Activated CD4-positive, alpha-beta T cell treated with anti-CD3 and anti-CD28 coated beads, Interleukin-2, Interleukin-4, amounts not matched to agents 100 ng/mL and 50 ng/mL, durations not matched to agents 16 hours and 8 hours (primary cell): ENCODE measurements at regions not wholly inside any gene's neighbourhood (a gene's known extent, or its start where the extent isn't known, plus 50 kb on each side); places are given as distances from the start of the nearest gene placed in this dataset.

Experiments used
- DNase-seq: peaks from one replicate; pipeline ENCODE4 v3.0.0-alpha.2; 2020; ENCODE audit warnings: low spot score

- no peak for DNase-seq
These were observed 101.6 kb upstream of the DLX2 start for GRCh38 chr2:172204309-172204708.

GRCh38 chr2:172204762-172205161 lies 102.1 kb upstream of the DLX2 start:
- no peak for DNase-seq

- no peak for DNase-seq
These were observed 102.6 kb upstream of the DLX2 start for GRCh38 chr2:172205292-172205691.

GRCh38 chr2:172207911-172208310 lies 105.2 kb upstream of the DLX2 start:
- DNase-seq, result no peak

GRCh38 chr2:172208791-172209325 lies 106.2 kb upstream of the DLX2 start:
- no peak for DNase-seq

GRCh38 chr2:172210599-172210998 lies 107.9 kb upstream of the DLX2 start:
- DNase-seq, result no peak

- no peak for DNase-seq
These were observed 108.8 kb upstream of the DLX2 start for GRCh38 chr2:172211512-172211911.

- DNase-seq, result no peak
These were observed 110.6 kb upstream of the DLX2 start for GRCh38 chr2:172213116-172213860.

- no peak for DNase-seq
These were observed 111.6 kb upstream of the DLX2 start for GRCh38 chr2:172214252-172214651.

GRCh38 chr2:172215172-172215935 lies 112.7 kb upstream of the DLX2 start:
- DNase-seq, result no peak

- no peak for DNase-seq
These were observed 113.2 kb upstream of the DLX2 start for GRCh38 chr2:172215936-172216335.

GRCh38 chr2:172216477-172216876 lies 113.8 kb upstream of the DLX2 start:
- no peak for DNase-seq

- DNase-seq, result no peak
These were observed 116.5 kb upstream of the DLX2 start for GRCh38 chr2:172219201-172219600.

GRCh38 chr2:172220121-172220520 lies 117.4 kb upstream of the DLX2 start:
- DNase-seq, result no peak

GRCh38 chr2:172223601-172224054 lies 120.9 kb upstream of the DLX2 start:
- DNase-seq, result no peak

GRCh38 chr2:172225786-172226185 lies 123.1 kb upstream of the DLX2 start:
- no peak for DNase-seq

GRCh38 chr2:172226244-172227061 lies 123.8 kb upstream of the DLX2 start:
- no peak for DNase-seq

GRCh38 chr2:172227719-172228118 lies 125.0 kb upstream of the DLX2 start:
- DNase-seq, result no peak

- DNase-seq, result no peak
These were observed 125.6 kb upstream of the DLX2 start for GRCh38 chr2:172228177-172228808.

- no peak for DNase-seq
These were observed 126.4 kb upstream of the DLX2 start for GRCh38 chr2:172229125-172229524.

GRCh38 chr2:172230332-172230888 lies 127.7 kb upstream of the DLX2 start:
- no peak for DNase-seq
